OCI-LY3 (cell line): ENCODE measurements at regions not wholly inside any gene's neighbourhood (a gene's known extent, or its start where the extent isn't known, plus 50 kb on each side); places are given as distances from the start of the nearest gene placed in this dataset.

Experiments
- H2AFZ ChIP-seq: fragments of 200-600, 300-600 bp; shearing (Covaris generic); 2 replicates; pipeline ENCODE4 v1.6.0; 2014; ENCODE audit warnings: antibody characterized with exemption, low read depth, low read length
- H3K27ac ChIP-seq: fragments of 200-600, 300-600 bp; sonication (generic); 2 replicates; pipeline ENCODE4 v1.5.1; 2014; ENCODE audit warnings: mild to moderate bottlenecking, low read length, moderate library complexity, mixed read lengths
- H3K27me3 ChIP-seq: fragments of 200-600, 300-600 bp; sonication (generic); 2 replicates; pipeline ENCODE4 v1.6.1; 2014; ENCODE audit warnings: low read depth, low read length, mixed read lengths
- H3K36me3 ChIP-seq: fragments of 200-600, 300-600 bp; sonication (generic); replicated peaks from 2 replicates; pipeline ENCODE3; 2014; ENCODE audit warnings: low read depth, low read length, mixed read lengths
- H3K4me1 ChIP-seq: fragments of 300-600, 200-600 bp; sonication (generic); 2 replicates; pipeline ENCODE4 v1.6.1; 2014; ENCODE audit warnings: low read length, mixed read lengths
- H3K4me2 ChIP-seq: fragments of 200-600, 300-600 bp; sonication (generic); 2 replicates; pipeline ENCODE4 v1.6.1; 2014; ENCODE audit warnings: low read length, mixed read lengths
- H3K4me3 ChIP-seq: fragments of 300-600, 200-600 bp; sonication (generic); 2 replicates; pipeline ENCODE4 v1.5.1; 2014; ENCODE audit warnings: antibody characterized with exemption, mild to moderate bottlenecking, low read length, moderate library complexity
- H3K79me2 ChIP-seq: fragments of 300-600, 200-600 bp; shearing (Covaris generic); 2 replicates; pipeline ENCODE4 v1.6.1; 2014; ENCODE audit warnings: mild to moderate bottlenecking, low read length, mixed read lengths
- H3K9ac ChIP-seq: fragments of 300-600, 200-600 bp; shearing (Covaris generic); 2 replicates; pipeline ENCODE4 v1.6.0; 2014; ENCODE audit warnings: mild to moderate bottlenecking, low read length, moderate library complexity
- H3K9me3 ChIP-seq: fragments of 200-600, 300-600 bp; shearing (Covaris generic); 2 replicates; pipeline ENCODE4 v1.6.1; 2014; ENCODE audit warnings: low read length, mixed read lengths; ENCODE audit not compliant: insufficient read depth
- H4K20me1 ChIP-seq: fragments of 200-600, 300-600 bp; sonication (generic); 2 replicates; pipeline ENCODE4 v1.6.1; 2016; ENCODE audit warnings: low read length, mixed read lengths; ENCODE audit not compliant: insufficient read depth
- EZH2phosphoT487 ChIP-seq: fragments of 200-600 bp; shearing (Covaris generic); IDR thresholded peaks from 2 replicates; pipeline ENCODE4 v1.6.1; 2018; ENCODE audit warnings: antibody characterized with exemption, mixed run types, low read depth
- TF ChIP-seq, protein P1 (sequence below): fragments of 200-600, 300-600 bp; sonication (generic); IDR thresholded peaks from 2 replicates; pipeline ENCODE4 v1.5.1; 2014; ENCODE audit warnings: antibody characterized with exemption, low read length, low read depth

DNA sequence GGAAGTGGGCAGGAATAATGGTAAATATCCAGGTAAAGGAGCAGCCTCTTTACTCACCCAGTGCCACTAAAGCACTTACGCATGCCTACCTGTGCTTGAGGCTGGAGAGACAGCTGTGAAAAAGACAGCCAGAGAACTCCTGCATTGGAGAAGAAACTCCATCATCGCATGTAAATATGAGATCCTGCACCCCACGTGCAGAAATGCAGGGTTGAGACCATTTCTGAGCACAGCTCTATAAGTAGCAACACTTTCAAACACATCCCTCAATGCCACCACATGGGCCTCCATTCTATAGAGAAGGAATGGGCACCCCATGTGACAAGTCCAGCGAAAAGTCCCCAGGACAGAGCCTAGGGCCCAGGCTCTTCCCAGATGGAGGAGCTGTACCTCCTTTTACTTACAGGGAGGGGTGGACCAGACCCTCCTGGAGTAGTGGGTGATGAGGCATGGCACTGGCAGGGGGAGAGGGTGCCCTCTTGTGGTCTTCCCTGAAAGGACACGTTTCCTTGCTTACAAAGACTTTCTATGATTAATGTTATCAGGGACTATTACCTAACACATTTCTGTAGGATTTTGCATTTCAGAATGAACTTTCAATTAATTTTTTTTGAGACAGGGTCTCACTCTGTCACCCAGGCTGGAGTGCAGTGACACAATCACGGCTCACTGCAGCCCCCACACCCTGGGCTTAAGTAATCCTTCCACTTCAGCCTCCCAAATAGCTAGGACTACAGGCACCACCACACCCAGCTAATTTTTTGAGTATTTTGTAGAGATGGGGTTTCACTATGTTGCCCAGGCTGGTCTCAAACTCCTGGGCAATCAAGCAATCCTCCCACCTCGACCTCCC, 55.3 kb upstream of the IL17B start:
- no peaks in the 10 kb centered on the region for H4K20me1 ChIP-seq
- H3K79me2 ChIP-seq = no peaks in the 10 kb centered on the region
- no peak overlapping the region for H2AFZ ChIP-seq
- no peak overlapping the region for H3K27ac ChIP-seq
- H3K4me3 ChIP-seq = no peak overlapping the region
- H3K27me3 ChIP-seq = 0 out of 2 replicates have a peak, but pooled peaks cover 5% of the 10 kb centered on the region
- no peak overlapping the region for H3K9ac ChIP-seq
- no peaks in the 10 kb centered on the region for H3K9me3 ChIP-seq
- no peaks in the 10 kb centered on the region for H3K36me3 ChIP-seq
- H3K4me1 ChIP-seq = no peaks in the 10 kb centered on the region
- TF ChIP-seq, protein P1, sequence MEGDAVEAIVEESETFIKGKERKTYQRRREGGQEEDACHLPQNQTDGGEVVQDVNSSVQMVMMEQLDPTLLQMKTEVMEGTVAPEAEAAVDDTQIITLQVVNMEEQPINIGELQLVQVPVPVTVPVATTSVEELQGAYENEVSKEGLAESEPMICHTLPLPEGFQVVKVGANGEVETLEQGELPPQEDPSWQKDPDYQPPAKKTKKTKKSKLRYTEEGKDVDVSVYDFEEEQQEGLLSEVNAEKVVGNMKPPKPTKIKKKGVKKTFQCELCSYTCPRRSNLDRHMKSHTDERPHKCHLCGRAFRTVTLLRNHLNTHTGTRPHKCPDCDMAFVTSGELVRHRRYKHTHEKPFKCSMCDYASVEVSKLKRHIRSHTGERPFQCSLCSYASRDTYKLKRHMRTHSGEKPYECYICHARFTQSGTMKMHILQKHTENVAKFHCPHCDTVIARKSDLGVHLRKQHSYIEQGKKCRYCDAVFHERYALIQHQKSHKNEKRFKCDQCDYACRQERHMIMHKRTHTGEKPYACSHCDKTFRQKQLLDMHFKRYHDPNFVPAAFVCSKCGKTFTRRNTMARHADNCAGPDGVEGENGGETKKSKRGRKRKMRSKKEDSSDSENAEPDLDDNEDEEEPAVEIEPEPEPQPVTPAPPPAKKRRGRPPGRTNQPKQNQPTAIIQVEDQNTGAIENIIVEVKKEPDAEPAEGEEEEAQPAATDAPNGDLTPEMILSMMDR = peak; percentile 70
- TF ChIP-seq EZH2phosphoT487 = no peak
- no peak overlapping the region for H3K4me2 ChIP-seq

- Histone ChIP-seq H2AFZ (no peak overlapping the region), H4K20me1 (no peaks in the 10 kb centered on the region), H3K9me3 (no peaks in the 10 kb centered on the region), H3K9ac (no peak overlapping the region), H3K79me2 (no peaks in the 10 kb centered on the region), H3K4me2 (no peak overlapping the region), H3K27ac (no peak overlapping the region), H3K4me1 (no peaks in the 10 kb centered on the region), H3K36me3 (no peaks in the 10 kb centered on the region), H3K4me3 (no peak overlapping the region), H3K27me3 (0 out of 2 replicates have a peak, but pooled peaks cover 5% of the 10 kb centered on the region)
- TF ChIP-seq, protein P1 = no peak
- no peak for TF ChIP-seq EZH2phosphoT487
Measured at GRCh38 chr5:149433524-149434131, 54.5 kb upstream of the IL17B start.

DNA sequence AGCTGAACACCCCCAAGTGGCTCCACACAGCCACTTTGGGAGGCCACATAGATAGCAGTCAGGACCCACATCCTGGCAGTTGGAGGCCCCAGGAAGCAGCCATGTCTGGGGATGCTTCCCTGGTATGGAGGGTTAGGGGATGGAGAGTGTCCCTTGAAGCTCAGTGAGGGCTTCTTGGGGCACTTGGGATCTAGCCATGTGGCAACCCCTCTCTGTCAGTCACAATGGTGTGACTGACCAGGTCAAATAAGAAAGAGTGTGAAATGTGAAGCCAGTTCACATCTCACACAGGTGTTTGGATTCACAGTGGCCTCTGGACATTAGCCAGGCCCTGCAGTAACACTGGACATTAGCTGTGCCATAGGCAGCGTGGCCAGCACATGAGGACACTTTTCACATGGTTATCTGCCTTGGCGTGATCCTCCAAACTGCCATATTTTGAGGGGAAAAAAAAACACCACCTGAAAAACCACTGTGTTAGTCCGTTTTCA, 53.9 kb upstream of the IL17B start:
- Histone ChIP-seq H2AFZ (no peak overlapping the region), H4K20me1 (no peaks in the 10 kb centered on the region), H3K9ac (no peak overlapping the region), H3K79me2 (no peaks in the 10 kb centered on the region), H3K4me2 (no peak overlapping the region), H3K4me3 (no peak overlapping the region), H3K4me1 (no peaks in the 10 kb centered on the region), H3K27me3 (0 out of 2 replicates have a peak, but pooled peaks cover 5% of the 10 kb centered on the region), H3K36me3 (no peaks in the 10 kb centered on the region), H3K27ac (no peak overlapping the region), H3K9me3 (no peaks in the 10 kb centered on the region)
- TF ChIP-seq EZH2phosphoT487 = no peak
- TF ChIP-seq, protein P1 = no peak

DNA sequence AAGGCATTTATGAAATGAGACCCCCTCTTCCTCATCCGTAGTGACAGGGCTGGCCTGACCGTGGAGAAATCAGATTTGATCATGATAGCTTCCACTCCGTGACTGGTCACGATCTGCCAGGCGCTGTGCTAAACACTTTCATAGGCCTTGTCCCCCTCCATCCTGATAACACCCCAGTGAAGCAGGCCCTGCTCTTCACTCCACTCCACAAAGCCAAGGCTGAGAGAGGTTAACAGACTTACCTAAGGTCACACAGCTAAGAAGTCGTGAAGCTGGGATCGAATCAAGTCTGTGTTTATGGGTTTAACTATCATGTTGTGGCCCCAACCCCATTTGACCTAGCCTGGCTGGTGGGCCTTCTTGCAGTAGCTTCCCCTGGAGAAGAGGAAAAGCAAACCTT, 53.3 kb upstream of the IL17B start:
- no peak overlapping the region for H3K27ac ChIP-seq
- no peaks in the 10 kb centered on the region for H3K4me1 ChIP-seq
- 0 out of 2 replicates have a peak, but pooled peaks cover 5% of the 10 kb centered on the region for H3K27me3 ChIP-seq
- H3K4me2 ChIP-seq = no peak overlapping the region
- no peak overlapping the region for H3K9ac ChIP-seq
- no peaks in the 10 kb centered on the region for H3K79me2 ChIP-seq
- H4K20me1 ChIP-seq = no peaks in the 10 kb centered on the region
- H3K36me3 ChIP-seq = no peaks in the 10 kb centered on the region
- H3K4me3 ChIP-seq = no peak overlapping the region
- no peaks in the 10 kb centered on the region for H3K9me3 ChIP-seq
- TF ChIP-seq, protein P1 = no peak
- no peak for TF ChIP-seq EZH2phosphoT487
- no peak overlapping the region for H2AFZ ChIP-seq
